HS-5 (cell line): ENCODE measurements at regions not wholly inside any gene's neighbourhood (a gene's known extent, or its start where the extent isn't known, plus 50 kb on each side); places are given as distances from the start of the nearest gene placed in this dataset.
"Not testable (repeated sequence)": the region's sequence is repeated elsewhere in the genome, so short reads cannot be mapped to it uniquely, and the experiment has no call there.

ENCODE experiments used
- DNase-seq: peaks from one replicate; pipeline ENCODE4 v3.0.0-alpha.2; 2012; ENCODE audit warnings: low read depth

DNA sequence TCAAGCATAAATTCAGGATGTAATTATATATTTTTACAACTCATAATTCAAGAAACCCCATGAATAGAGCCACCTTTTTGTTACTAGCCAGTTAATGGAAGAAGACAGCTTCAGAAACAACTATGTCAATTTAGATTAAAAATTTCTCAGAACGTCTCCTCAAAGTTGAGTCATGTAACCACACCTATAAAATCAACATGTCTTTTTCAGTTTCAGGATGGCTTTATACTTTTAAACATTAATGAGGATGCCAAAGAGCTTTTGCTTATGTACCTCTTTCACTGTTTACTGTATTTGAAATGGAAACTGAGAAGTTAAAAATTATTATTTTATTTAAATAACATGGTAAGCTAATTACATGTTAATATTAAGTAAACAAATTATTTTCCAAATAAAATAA, 280.1 kb downstream of the PTH2R start:
- no peak for DNase-seq

DNA sequence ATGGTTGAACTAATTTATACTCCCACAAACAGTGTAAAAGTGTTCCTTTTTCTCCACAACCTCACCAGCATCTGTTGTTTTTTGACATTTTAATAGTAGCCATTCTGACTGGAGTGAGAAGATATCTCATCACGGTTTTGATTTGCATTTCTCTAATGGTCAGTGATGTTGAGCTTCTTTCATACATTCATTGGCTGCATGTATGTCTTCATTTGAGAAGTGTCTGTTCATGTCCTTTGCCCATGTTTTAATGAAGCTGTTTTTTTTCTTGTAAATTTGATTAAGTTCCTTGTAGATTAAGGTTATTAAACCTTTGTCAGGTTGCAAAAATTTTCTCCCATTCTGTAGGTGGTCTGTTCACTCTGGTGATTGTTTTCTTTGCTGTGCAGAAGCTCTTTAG, 281.1 kb downstream of the PTH2R start:
- not testable (repeated sequence) for DNase-seq

GRCh38 chr2:208698114-208698513, 291.5 kb downstream of the PTH2R start:
- no peak for DNase-seq

DNA sequence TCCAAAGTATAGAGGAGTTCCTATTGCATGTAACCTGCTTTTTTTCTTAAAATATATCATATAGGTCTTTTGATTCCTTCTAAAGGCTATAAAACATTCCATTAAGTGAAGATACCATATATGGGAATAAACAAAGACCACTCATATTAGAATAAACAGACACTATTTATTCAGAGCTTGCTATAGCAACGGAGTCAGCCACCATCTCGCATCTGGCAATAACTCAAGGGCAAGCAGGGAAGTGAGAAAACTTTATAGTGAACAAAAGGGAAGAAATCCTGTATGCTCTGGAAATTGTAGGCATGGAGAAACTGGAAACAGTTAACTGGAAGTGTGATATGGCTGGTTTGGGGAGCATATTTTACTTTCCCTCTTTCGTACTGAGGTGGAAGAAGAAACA, 301.9 kb downstream of the PTH2R start:
- no peak for DNase-seq

- no peak for DNase-seq
Observed at GRCh38 chr2:208711598-208711997, 305.0 kb downstream of the PTH2R start.

DNA sequence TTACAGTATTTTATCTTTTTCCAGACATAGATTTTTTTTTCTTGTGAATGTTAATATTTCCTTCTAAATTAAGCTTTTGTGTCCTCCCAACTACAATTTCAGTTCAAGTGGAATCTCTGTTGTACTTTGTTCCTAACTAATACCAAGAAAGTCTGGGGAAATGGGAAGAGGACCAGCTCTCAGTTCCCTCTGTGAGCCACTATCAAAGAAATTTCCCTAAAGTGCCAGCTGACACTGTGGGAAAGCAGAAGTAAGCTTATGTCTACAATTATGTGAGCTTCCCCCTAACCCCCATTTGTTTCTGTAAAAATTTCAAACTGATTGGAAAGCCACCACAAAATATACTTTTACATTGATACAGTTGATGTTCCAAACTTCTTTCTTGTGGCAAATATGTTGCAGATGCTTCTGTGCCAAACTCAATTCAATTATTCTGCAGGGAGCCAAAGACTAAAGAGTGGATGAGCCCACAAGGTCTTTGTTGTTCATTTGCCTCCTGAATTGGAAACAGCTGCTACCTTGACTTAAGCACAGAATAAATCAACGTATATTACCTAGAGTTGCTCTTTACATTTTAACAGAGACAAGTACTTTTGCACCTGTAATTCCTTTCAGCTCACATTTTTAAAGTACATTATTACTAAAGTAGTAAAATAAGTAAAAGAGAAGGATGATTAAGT, 306.6 kb downstream of the PTH2R start:
- no peak for DNase-seq

GRCh38 chr2:208718828-208719227, 312.2 kb downstream of the PTH2R start:
- no peak for DNase-seq

GRCh38 chr2:208722731-208723130, 316.1 kb downstream of the PTH2R start:
- no peak for DNase-seq

GRCh38 chr2:208725280-208725679, 318.7 kb downstream of the PTH2R start:
- no peak for DNase-seq

DNA sequence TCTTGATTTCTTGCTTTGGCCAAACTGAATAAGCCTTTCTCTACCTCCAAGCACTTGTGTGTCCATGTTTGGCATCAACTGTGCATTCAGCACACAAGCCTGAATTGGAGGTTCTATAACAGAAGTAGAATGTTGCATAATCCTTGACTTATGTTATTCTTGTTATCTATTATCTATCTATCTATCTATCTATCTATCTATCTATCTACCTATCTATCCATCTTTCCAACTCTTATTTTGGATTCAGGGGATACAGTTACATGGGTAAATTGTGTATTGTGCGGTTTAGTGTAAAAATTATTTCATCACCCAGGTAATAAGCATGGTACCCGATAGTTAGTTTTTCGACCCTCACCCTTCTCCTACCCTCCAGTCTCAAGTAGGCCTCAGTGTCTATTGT, 319.6 kb downstream of the PTH2R start:
- no peak for DNase-seq

DNA sequence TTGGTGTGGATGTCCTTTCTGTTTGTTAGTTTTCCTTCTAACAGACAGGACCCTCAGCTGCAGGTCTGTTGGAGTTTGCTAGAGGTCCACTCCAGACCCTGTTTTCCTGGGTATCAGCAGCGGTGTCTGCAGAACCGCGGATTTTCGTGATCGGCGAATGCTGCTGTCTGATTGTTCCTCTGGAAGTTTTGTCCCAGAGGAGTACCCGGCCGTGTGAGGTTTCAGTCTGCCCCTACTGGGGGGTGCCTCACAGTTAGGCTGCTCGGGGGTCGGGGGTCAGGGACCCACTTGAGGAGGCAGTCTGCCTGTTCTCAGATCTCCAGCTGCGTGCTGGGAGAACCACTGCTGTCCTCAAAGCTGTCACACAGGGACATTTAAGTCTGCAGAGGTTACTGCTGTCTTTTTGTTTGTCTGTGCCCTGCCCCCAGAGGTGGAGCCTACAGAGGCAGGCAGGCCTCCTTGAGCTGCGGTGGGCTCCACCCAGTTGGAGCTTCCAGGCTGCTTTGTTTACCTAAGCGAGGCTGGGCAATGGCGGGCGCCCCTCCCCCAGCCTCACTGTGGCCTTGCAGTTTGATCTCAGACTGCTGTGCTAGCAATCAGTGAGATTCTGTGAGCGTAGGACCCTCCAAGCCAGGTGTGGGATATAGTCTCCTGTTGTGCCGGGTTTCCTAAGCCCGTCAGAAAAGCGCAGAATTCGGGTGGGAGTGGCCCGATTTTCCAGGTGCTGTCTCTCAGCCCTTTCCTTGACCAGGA, 345.2 kb downstream of the PTH2R start:
- DNase-seq: not testable (repeated sequence)

DNA sequence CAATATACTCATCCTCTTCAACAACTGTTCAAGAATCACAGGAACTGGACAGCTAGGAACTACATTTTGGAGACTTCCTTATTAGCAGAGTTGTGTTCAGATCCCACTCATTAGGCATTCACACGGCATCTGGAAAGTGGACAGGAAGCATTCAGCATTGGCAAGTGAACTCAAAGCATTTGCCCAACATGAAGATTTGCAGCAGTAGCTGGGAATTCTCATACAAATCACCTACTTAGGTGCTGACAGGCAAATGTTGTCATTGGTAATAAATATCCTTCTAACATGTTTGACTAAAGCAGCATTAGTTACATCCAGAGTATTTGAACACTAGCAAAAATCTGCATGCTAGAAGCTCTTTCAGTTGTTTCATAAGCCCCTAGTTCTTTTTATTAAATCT, 350.8 kb downstream of the PTH2R start:
- DNase-seq: no peak

DNA sequence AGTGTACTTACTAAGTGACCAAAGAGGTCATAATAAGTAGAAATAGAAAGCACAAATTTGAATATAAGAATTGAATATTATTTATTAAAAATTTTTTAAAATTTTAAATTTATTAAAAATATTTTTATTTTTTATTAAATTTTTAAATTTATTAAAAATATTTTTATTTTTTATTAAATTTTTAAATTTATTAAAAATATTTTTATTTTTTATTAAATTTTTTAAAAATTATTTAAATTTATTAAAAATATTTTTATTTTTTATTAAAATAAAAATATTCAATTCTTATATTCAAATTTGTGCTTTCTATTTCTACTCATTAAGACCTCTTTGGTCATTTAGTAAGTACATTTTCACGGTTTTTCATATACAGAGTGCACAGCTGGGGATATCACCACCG, 366.5 kb downstream of the PTH2R start:
- not testable (repeated sequence) for DNase-seq

- DNase-seq: peak; percentile 18
Observed at GRCh38 chr2:208781166-208781565, 374.6 kb downstream of the PTH2R start.

- no peak for DNase-seq
Observed at GRCh38 chr2:208782097-208782496, 375.5 kb downstream of the PTH2R start.

DNA sequence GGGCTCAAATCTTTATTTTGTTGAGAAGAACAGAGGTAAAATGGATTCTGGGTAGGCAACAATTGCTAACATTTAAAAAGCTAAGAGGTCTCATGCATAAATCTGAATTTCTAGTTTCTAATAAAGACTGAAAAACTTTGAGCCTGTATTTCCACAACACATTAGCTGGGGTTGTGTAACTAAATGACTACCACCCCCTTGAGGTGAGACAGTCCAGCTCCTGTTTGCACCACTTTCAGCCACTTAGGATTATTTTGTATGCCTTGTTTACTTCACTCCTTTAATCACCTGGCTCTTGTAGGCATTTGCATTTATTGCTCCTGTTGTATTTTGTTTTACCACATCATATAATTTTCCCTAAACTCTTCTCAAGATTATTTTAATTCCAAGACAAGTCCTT, 376.6 kb downstream of the PTH2R start:
- DNase-seq: no peak

DNA sequence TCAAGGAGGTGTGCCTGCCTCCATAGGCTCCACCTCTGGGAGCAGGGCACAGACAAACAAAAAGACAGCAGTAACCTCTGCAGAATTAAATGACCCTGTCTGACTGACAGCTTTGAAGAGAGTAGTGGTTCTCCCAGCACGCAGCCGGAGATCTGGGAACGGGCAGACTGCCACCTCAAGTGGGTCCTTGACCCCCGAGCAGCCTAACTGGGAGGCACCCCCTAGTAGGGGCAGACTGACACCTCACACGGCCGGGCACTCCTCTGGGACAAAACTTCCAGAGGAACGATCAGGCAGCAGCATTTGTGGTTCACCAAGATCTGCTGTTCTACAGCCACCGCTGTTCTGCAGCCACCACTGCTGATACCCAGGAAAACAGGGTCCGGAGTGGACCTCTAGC, 378.2 kb downstream of the PTH2R start:
- not testable (repeated sequence) for DNase-seq

- no peak for DNase-seq
Observed at GRCh38 chr2:208791257-208791656, 384.7 kb downstream of the PTH2R start.

DNA sequence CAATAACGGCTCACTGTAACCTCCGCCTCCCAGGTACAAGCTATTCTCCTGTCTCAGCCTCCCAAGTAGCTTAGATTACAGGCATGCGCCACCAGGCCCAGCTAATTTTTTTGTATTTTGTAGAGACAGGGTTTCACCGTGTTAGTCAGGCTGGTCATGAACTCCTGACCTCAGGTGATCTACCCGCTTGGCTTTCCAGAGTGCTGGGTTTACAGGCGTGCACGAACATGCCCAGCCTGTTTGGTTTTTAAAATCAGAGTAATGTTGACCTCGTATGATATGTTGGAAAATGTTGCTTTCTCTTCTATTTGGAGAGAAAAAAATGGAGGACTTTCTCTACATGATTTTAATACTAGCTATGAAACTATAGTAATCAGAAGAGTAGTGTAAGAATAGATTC, 386.2 kb downstream of the PTH2R start:
- no peak for DNase-seq

GRCh38 chr2:208793434-208793833, 386.8 kb downstream of the PTH2R start:
- no peak for DNase-seq

DNA sequence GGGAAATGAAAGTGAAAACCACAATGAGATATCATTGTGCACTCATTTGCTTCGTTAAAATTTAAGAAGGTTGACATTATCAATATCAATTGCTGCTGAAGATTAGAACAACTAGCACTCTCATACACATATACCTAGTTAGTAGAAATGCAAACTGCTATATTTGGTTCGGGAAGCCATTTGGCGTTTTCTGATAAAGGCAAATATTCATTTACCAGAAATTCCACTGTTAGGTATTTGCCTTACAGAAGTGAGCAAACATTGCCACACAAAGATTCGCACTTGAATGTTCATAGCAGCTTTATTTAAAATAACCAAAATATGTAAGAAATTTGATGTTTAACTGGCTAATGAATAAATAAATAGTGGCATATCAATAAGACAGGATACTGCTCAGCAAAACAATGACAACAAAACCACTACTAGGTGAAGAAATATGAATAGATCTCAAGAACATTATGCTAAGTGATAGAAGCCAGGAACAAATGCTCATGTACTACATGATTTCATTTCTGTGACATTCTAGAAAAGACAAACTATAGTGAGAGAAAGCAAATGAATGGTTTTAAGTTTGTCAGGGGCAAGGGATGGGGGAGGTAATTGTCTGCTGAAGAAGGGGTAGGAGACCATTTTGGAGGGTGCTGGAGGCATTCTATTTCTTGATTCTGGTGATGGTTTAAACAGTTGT, 387.8 kb downstream of the PTH2R start:
- no peak for DNase-seq

DNA sequence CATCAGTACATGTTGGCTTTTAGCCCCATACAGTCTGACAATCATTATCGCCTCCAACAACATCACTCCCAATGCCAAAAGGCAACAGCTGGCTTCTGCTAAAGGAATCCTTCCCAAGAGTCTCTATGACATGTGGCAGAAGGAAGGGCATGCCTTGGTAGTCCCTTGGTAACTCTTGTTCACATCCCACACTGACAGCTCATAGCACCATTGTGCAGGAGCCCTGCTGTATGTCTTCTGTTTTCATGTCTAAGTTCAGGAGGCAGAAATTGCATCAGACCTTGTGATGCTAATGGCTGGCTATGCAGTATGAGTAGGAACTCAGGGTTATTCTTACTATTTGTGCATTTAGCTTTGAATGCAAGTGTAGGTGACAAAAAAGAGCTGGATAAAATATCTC, 392.1 kb downstream of the PTH2R start:
- no peak for DNase-seq

GRCh38 chr2:208799397-208799796, 392.8 kb downstream of the PTH2R start:
- DNase-seq: no peak
